HG02852 (cell line): ENCODE measurements at regions not wholly inside any gene's neighbourhood (a gene's known extent, or its start where the extent isn't known, plus 50 kb on each side); places are given as distances from the start of the nearest gene placed in this dataset.

Experiments
- ATAC-seq: cut with Tn5 transposase; IDR thresholded peaks from one replicate; pipeline ENCODE4 v1.9.1; 2021; ENCODE audit warnings: mild to moderate bottlenecking, moderate library complexity; ENCODE audit not compliant: unreplicated experiment

DNA sequence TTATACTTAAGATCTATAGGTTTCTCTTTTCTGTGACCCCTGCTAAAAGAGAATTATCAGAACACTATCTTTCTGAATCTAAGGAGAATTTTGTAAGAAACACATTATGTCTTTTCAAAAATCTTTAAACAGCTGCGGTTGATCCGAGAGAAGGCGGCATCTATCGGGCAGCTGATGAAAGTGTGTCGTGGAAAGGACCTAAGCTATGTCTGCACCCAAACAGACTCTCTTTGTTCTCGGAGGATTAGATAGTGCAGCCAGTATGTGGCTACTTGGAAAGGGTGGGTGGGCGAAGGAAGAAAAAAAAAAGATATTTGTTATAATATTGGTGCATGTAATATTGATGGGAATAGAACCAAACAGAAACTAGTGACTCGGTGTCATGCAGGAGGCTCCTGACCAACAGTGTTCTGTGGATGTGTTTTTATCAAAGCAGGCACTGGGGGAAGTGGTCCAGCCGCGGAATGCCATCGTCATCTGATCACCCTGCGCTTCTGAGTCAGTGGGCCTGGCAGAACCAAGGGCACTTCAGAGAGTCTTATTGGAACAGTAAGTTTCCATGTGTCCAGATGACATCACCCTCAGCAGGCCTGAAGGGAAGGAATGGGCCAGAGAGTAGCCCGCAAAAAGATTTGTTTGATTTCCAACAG, 509.7 kb upstream of the AKR1E2 start:
- no peak for ATAC-seq

GRCh38 chr10:4315551-4315950, 510.5 kb upstream of the AKR1E2 start:
- no peak for ATAC-seq

- no peak for ATAC-seq
Measured at GRCh38 chr10:4313051-4313450, 513.0 kb upstream of the AKR1E2 start.

GRCh38 chr10:4312051-4312835, 513.8 kb upstream of the AKR1E2 start:
- ATAC-seq, result no peak

DNA sequence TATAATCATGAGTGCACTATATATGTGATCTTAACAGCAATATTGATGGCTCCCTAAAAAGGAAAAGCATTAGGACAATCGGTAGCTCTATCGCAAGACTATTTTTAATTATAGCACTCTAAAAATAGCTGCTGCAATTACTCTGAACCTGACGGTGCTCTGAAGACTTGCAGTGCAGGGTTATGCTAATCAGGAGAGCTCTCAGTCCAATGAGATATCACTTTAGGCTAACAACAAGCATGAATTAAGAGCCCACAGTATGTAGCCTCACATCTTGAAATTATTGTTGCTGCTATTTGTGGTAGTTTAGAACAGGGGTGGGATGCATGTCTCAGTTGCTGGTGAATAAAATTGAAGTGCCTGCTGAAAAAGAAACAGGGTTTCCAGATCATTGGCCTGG, 515.8 kb upstream of the AKR1E2 start:
- no peak for ATAC-seq

GRCh38 chr10:4307910-4308309, 518.1 kb upstream of the AKR1E2 start:
- ATAC-seq, result no peak

DNA sequence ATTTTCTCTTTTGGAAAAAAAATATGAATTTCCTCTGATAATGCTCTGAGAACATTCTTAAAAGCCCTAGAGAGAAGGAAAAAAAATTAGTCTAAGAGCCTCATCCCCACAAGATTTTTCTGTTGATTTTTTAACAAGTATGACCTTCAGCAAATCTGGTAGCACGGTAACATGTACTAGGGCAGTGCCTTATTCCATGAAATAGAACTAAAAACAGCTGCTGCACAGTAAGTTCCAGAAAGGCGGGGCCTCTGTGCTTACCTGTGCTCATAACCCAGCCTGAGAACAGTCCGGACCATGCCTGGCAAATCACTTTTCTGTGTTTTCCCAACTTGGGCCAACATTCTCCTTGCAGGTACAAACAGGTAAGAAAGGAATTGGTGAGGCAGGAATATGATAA, 519.1 kb upstream of the AKR1E2 start:
- no peak for ATAC-seq

DNA sequence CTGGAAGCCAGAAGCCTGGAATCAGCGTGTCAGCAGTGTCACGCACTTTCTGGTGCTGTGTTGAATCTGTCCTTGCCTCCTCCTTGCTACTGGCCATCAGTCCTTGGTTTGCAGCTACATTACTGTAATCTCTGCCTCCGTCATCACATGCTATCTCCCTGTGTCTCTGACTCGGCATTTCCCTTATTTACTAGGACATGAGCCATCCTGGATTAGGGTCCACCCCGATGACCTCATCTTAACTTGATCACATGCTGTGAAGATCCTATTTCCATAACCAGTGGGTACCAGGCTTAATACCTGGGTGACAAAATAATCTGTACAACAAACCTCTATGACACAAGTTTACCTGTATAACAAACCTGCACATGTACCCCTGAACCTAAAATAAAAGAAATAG, 518.0 kb upstream of the KLF6 start:
- ATAC-seq, result no peak

DNA sequence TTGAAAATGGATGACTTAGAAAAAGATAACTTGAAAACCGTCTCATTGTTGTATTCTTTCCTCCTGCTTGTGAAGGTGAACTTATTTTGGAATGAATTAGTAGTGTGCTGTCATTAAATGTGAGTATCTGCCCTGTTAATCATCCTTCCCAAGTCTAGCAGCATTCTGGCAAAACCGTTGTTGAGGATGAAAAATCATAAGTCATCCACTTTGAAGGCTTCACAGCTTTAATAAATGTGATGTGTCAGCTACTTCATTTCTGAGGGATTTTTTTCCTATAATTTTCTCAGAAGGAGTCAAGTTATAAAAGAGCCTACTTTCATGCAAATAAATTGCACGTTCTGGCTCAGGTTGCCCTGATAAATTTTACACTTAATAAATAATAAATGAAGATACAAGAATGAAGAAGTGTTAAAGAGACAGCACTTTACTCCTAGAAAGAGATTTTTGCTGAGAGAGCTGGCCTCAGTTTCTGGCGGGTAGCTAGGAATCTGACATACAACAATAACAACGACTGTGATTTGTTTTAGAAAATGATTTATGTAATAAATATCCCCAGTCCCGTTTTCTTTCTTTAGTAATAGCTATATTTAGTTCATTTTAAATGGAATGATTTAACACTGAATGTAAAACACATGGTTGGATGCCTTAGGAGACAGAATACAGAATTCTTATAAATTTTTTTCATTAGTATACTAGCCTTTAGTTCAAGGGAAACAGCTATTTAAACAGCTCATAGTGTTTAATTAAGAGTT, 516.5 kb upstream of the KLF6 start:
- no peak for ATAC-seq

- ATAC-seq, result no peak
Measured at GRCh38 chr10:4296161-4296560, 511.2 kb upstream of the KLF6 start.

DNA sequence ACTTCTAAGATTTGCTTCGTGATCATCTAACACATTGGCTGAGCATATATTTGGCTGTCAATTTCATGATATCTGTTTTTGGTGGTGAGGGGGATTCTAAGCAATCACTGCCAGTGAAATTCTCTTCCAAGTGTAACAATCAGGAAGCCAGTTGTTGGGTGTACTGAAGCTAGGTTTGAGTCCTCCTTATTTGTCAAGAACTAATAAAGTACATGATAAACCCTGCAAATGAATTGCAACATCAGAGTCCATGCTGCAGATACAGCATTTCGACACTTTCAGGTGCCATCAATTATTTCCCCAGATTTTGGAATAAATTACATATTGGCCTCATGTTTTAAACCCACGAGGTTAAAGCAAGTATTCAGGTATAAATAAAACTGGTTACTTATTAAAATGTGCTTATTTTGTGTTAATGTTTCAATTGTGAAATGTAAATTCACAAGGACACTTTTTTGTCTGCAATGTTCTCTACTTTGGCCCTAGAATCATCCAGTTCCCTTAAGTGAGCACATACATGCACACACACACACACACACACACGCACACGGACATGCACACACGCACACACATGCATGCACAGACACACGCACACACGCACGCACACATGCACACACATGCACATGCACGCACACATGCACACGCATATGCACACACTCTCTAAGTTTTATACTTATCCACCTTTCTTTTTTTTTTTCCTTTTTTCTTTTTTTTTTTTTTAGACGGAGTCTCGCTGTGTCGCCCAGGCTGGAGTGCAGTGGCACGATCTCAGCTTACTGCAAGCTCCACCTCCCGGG, 510.2 kb upstream of the KLF6 start:
- no peak for ATAC-seq

- ATAC-seq, result no peak
Measured at GRCh38 chr10:4294271-4294670, 509.3 kb upstream of the KLF6 start.

DNA sequence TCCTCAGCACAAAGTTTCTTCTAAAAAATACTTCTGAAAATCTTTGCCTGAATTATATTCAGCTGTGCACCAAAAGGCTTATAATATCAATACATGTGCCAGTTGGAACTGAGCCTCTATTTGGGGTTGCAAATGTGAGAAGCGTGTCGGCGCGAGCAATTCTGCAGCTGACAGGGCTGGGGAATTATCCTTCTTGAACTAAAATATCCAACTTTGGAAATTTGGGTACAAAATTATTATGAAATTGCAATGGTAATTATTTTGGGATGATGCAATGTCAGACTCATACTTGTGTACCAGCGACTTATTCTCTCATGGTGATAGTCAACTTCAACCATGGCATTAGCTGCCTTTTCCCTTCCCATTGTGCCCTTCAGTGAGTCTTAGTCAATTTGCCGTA, 507.0 kb upstream of the KLF6 start:
- no peak for ATAC-seq

- ATAC-seq, result no peak
Measured at GRCh38 chr10:4285121-4285520, 500.1 kb upstream of the KLF6 start.

DNA sequence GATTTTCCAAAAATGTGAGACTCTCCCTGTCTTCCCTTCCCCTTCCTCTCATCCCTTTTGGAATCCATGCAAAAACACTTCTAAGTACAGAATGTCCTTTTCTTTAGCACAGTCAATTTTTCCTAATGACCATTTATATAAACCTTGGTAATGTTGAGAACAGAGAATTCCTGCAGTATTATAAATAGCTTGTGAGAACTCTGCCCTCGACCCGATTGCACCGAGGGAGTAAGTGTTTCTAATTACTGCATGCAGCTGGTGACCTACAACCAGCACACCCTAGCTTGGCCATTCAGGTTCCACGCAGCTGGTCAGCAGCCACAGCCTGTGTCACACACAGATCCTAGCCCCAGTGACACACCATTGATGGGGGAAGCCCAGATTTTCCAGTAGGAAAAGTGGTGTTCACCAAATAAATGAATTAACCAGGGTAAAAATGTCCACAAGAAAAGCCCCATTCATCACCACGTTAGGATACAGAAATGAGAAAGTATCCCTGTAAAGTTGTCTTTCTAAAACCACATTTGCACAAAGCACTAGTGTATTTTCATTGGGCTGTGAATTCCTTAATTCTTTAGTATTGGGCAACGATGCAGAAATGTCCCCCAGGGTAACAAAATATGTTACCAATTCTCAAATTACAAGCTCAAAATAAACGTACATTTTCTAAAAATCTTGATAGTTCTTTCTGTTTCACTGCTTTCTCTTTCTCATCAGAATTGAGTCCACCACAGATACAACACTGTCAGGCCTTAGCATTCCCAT, 499.0 kb upstream of the KLF6 start:
- ATAC-seq, result no peak

- no peak for ATAC-seq
Measured at GRCh38 chr10:4282496-4282895, 497.5 kb upstream of the KLF6 start.

DNA sequence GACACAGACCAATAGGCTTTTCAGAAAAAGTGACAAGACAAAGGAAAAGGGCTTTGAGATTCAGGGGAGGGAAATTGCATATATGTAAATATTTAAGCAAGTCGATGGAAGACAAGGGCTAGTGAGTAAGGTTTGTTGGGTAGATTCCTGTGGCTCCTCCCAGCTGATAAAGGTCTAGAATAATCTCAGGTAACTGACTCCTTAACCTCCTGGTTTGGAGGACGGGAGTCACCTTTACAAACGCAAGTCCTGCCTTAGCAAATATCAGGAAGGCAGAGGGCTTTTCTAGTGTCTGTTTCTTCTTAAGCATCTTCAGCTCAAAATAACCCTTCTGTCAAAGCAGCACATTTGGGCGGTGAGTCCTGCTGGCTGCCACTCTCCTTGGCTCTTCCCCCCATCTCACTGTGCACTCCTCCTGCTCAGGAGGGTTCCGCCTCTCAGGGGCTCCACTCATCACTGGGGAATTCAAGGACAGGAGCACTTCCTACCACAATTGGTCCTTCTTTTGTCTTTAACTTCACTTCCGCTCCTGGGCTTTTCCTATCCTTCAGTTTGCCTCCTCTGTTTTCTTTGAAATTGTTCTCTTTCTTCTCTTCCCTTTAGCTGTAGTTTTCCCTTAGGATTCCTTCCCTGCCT, 496.3 kb upstream of the KLF6 start:
- ATAC-seq, result no peak

DNA sequence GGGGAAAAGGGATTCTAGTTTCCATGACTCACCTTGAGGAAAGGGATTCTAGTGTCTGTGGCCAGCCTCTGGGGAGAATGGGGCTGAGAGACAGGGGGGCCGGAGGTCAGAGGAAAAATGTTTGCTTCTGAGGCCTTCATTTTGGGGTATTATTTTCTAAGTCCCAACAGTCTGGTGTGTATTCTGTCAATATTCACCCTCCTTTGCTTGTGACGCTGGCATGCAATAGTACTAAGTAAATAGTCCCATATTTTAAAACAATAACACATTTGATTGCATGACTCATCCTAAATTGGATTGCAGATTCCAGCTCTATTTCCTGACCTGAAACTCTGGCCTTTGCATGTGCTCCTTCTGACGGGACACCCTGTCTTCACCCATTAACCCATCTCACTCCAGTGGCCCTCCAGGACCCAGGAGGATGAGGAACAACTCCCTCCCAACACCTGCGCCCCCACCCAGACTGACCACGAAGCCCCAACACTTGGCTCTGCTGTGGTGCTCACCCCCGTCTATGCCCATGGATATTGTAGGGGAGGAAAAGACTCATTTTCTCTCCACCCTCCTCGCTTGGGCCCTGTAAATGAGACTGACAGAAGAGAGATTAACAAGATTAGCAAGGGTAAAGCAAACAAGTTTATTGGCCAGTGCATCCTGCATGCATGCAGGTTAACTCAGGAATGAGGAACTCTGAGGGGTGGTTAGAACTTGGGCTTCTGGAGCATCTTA, 495.6 kb upstream of the KLF6 start:
- no peak for ATAC-seq

DNA sequence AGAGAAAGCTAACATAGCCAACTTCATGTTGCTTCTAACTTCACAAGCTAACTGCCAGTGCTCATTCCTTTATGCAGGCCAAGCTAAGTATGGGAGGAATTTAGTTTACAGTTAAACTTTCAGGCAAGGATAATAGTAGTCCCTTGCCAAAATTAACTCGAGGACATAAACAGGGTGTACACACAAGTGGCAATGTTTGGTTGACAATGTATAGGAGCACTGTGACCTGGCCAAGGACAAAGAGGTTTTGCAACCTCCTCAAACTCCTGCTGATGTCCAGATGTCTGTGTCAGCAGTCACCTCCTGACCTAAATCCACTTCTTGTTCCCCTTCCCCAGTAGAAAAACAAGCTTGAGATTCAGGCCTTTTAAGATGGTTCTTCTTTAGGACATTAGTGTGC, 494.6 kb upstream of the KLF6 start:
- no peak for ATAC-seq
